MCF 10A (cell line): ENCODE measurements at regions not wholly inside any gene's neighbourhood (a gene's known extent, or its start where the extent isn't known, plus 50 kb on each side); places are given as distances from the start of the nearest gene placed in this dataset.
"Not testable (repeated sequence)": the region's sequence is repeated elsewhere in the genome, so short reads cannot be mapped to it uniquely, and the experiment has no call there.

Source experiments
- BruUV-seq: library from RNA; stranded (reverse); fragments of 400-500 nt; replicated peaks from 2 replicates; lab custom pipeline; 2021; lab: Mats Ljungman, UMichigan
- CTCF ChIA-PET: fragments of 300-600 bp; sonication (Branson Sonifier 250); formaldehyde crosslinking; extraction: SDS; loops from one replicate; lab custom pipeline; 2021; ENCODE audit warnings: antibody characterized with exemption, inconsistent platforms; lab: Yijun Ruan, JAX
- POLR2A ChIA-PET: fragments of 300-600, 350-650 bp; sonication (Branson Sonifier 250); formaldehyde crosslinking; extraction: SDS; loops from one replicate; lab custom pipeline; 2020; ENCODE audit warnings: antibody characterized with exemption, inconsistent platforms; lab: Yijun Ruan, JAX
- DNase-seq: peaks from one replicate; pipeline ENCODE4 v3.0.0-alpha.2; 2018; ENCODE audit not compliant: unreplicated experiment
- H3K27ac Mint-ChIP-seq: one replicate; pipeline ENCODE4 v1.8.0; 2022; ENCODE audit warnings: mild to moderate bottlenecking, low read depth, mixed read lengths; ENCODE audit not compliant: unreplicated experiment
- H3K27me3 Mint-ChIP-seq: one replicate; pipeline ENCODE4 v1.8.0; 2022; ENCODE audit warnings: mixed read lengths; ENCODE audit not compliant: insufficient read depth, unreplicated experiment
- H3K36me3 Mint-ChIP-seq: one replicate; pipeline ENCODE4 v1.8.0; 2022; ENCODE audit warnings: mild to moderate bottlenecking, moderate library complexity, mixed read lengths; ENCODE audit not compliant: insufficient read depth, unreplicated experiment
- H3K4me1 Mint-ChIP-seq: one replicate; pipeline ENCODE4 v1.8.0; 2022; ENCODE audit warnings: mixed read lengths; ENCODE audit not compliant: insufficient read depth, unreplicated experiment
- H3K4me3 Mint-ChIP-seq: one replicate; pipeline ENCODE4 v1.8.0; 2022; ENCODE audit warnings: mild to moderate bottlenecking, moderate library complexity, mixed read lengths; ENCODE audit not compliant: unreplicated experiment
- H3K9me3 Mint-ChIP-seq: one replicate; pipeline ENCODE4 v1.8.0; 2022; ENCODE audit warnings: mixed read lengths; ENCODE audit not compliant: unreplicated experiment
- intact Hi-C: fragments of 100-400 bp; cut with micrococcal nuclease; formaldehyde crosslinking; loops from 2 replicates; pipeline ENCODE4 v1.14.1; 2022
- TF ChIP-seq, protein P1 (sequence below): fragments of 200-600 bp; IDR thresholded peaks from one replicate; pipeline ENCODE4 v1.8.0; 2022; ENCODE audit warnings: antibody characterized with exemption, mild to moderate bottlenecking; ENCODE audit not compliant: unreplicated experiment

DNA sequence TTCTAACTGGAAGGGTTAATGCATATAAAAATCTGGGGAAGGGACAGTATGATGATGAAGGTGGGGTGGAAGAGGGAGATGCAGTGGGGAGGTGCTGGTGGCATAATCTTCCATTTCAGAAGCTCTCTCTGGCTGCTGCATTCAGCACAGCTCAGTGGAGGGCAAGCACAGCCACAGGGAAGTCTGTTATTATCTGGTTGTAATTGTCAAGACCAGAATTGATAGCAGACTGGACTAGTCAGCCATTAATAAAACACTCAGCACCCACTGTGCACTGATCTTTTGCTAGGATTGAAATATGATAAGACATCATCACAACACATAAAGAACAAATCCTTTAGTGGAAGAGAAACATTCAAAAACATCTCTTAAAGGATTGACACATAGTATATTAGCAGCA is 414.2 kb upstream of the LCORL start:
- H3K4me3 Mint-ChIP-seq = no peak overlapping the region
- TF ChIP-seq, protein P1, sequence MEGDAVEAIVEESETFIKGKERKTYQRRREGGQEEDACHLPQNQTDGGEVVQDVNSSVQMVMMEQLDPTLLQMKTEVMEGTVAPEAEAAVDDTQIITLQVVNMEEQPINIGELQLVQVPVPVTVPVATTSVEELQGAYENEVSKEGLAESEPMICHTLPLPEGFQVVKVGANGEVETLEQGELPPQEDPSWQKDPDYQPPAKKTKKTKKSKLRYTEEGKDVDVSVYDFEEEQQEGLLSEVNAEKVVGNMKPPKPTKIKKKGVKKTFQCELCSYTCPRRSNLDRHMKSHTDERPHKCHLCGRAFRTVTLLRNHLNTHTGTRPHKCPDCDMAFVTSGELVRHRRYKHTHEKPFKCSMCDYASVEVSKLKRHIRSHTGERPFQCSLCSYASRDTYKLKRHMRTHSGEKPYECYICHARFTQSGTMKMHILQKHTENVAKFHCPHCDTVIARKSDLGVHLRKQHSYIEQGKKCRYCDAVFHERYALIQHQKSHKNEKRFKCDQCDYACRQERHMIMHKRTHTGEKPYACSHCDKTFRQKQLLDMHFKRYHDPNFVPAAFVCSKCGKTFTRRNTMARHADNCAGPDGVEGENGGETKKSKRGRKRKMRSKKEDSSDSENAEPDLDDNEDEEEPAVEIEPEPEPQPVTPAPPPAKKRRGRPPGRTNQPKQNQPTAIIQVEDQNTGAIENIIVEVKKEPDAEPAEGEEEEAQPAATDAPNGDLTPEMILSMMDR = no peak
- intact Hi-C loops = no loop called here
- ChIA-PET CTCF (interaction anchor here (0.7 kb wide), 1 partner anchor 29 kb away, joined by 3 read pairs; no protein-coding TSS in a partner anchor), POLR2A (no interaction called here)
- no TSS peak for BruUV-seq
- H3K36me3 Mint-ChIP-seq = no peaks in the 10 kb centered on the region
- no peak for DNase-seq
- H3K4me1 Mint-ChIP-seq = no peaks in the 10 kb centered on the region
- no peaks in the 10 kb centered on the region for H3K27me3 Mint-ChIP-seq
- H3K9me3 Mint-ChIP-seq = no peaks in the 10 kb centered on the region
- no peak overlapping the region for H3K27ac Mint-ChIP-seq

DNA sequence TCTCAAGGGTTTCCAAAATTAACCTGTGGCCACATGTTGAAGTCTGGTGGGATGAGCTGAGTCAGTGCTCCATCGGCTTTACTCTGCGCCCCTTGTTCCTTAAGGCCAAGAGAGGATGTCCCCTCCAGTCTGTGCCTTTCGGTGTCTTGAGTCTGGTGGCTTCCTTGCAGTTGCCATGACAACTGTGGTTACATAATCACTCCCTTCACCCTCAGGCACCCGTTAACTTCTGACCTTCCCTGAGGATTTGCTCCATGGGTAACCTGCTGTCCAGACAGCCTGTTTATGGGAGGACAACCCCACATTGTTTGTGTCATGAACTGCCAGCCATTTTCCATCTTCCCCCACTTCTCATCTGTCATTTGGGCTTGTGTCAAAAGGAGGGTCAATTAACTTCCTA is 401.1 kb upstream of the LCORL start:
- no peak for DNase-seq
- ChIA-PET POLR2A (no interaction called here), CTCF (interaction anchor here (1.6 kb wide), 1 partner anchor 37 kb away, joined by 3 read pairs; no protein-coding TSS in a partner anchor)
- Mint-ChIP-seq H3K27ac (no peak overlapping the region), H3K27me3 (no peaks in the 10 kb centered on the region), H3K4me3 (no peak overlapping the region), H3K4me1 (no peaks in the 10 kb centered on the region), H3K9me3 (no peaks in the 10 kb centered on the region), H3K36me3 (no peaks in the 10 kb centered on the region)
- intact Hi-C loops = no loop called here
- BruUV-seq = no TSS peak
- TF ChIP-seq, protein P1 = no peak

DNA sequence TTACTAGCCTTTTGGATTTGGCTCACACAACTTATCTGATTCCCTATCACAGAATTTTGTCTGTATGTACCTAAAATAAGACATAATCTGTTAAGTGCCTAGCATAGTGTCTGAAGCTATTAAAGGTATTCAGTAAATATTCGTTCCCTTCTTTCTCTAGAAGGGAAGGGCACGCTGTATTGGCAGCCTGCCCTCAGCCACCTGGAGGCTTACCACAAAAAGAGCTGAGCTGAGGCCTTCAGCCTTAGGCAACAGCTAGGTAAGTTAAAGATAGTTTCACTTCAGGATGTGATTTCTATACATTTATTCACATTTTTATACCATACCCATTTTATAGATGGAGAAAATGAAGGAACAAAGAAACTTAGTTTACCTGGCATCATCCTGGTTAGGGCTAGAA is 400.0 kb upstream of the LCORL start:
- no TSS peak for BruUV-seq
- Mint-ChIP-seq H3K36me3 (no peaks in the 10 kb centered on the region), H3K27me3 (no peaks in the 10 kb centered on the region), H3K4me1 (no peaks in the 10 kb centered on the region), H3K4me3 (no peak overlapping the region), H3K27ac (no peak overlapping the region), H3K9me3 (no peaks in the 10 kb centered on the region)
- ChIA-PET POLR2A (no interaction called here), CTCF (interaction anchor here (0.6 to 1.6 kb wide), 2 partner anchors 38 to 782 kb away, joined by 3 read pairs; no protein-coding TSS in a partner anchor)
- TF ChIP-seq, protein P1 = no peak
- DNase-seq = no peak
- intact Hi-C loops = no loop called here

DNA sequence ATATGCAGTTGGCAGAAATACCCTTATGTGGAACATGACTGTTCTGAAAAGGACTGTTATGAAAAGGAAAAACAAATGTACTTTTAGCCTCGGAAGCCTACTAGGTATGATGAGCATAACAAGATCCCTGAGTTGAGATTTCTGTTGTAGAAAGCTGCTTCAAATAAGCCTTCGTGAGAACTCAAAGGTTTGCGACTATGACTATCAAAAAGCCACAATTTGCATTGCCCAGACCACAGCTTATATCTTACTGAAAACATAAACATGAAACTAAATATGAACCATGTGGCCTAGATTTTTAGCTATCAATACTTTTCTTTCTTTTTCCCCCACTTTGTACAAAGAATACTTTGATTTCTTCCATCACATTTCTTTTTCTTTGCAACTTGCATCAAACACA is 398.2 kb upstream of the LCORL start:
- Mint-ChIP-seq H3K27ac (no peak overlapping the region), H3K27me3 (no peaks in the 10 kb centered on the region), H3K9me3 (no peaks in the 10 kb centered on the region), H3K4me3 (no peak overlapping the region), H3K36me3 (no peaks in the 10 kb centered on the region), H3K4me1 (no peaks in the 10 kb centered on the region)
- no TSS peak for BruUV-seq
- ChIA-PET CTCF (interaction anchor here (0.8 to 1.2 kb wide), 2 partner anchors 39 to 61 kb away, joined by 3 read pairs; no protein-coding TSS in a partner anchor), POLR2A (no interaction called here)
- TF ChIP-seq, protein P1 = no peak
- intact Hi-C loops = no loop called here
- DNase-seq = no peak

- H3K4me3 Mint-ChIP-seq, POLR2A ChIA-PET: not testable (repeated sequence)
Observed at GRCh38 chr4:18418195-18418898, 396.8 kb upstream of the LCORL start.

DNA sequence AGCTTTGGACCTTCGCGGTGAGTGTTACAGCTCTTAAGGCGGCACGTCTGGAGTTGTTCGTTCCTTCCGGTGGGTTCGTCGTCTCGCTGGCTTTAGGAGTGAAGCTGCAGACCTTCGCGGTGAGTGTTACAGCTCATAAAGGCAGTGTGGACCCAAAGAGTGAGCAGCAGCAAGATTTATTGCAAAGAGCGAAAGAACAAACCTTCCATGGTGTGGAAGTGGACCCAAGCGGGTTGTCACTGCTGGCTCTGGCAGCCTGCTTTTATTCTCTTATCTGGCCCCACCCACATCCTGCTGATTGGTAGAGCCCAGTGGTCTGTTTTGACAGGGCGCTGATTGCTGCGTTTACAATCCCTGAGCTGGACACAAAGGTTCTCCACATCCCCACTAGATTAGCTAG is 396.1 kb upstream of the LCORL start:
- BruUV-seq, POLR2A ChIA-PET: not testable (repeated sequence)

More at GRCh38 chr4:18418195-18418898, 396.8 kb upstream of the LCORL start:
- CTCF ChIA-PET, H3K27ac Mint-ChIP-seq, H3K4me1 Mint-ChIP-seq, H3K36me3 Mint-ChIP-seq, H3K9me3 Mint-ChIP-seq, DNase-seq, H3K27me3 Mint-ChIP-seq, BruUV-seq, intact Hi-C loops: not testable (repeated sequence)

More for the DNA sequence above, 396.1 kb upstream of the LCORL start:
- H3K36me3 Mint-ChIP-seq, H3K27me3 Mint-ChIP-seq, DNase-seq, H3K9me3 Mint-ChIP-seq, H3K4me1 Mint-ChIP-seq, H3K27ac Mint-ChIP-seq, H3K4me3 Mint-ChIP-seq, intact Hi-C loops, CTCF ChIA-PET: not testable (repeated sequence)
